Tibial nerve (tissue), 3 donors: ENCODE measurements at regions not wholly inside any gene's neighbourhood (a gene's known extent, or its start where the extent isn't known, plus 50 kb on each side); places are given as distances from the start of the nearest gene placed in this dataset.

ENCODE experiments used
- POLR2A ChIP-seq, 2 donors: fragments of 450-650 bp; IDR thresholded peaks; one replicate each; pipeline ENCODE4 v1.6.1; 2017; ENCODE audit warnings: antibody characterized with exemption in 2 of 2, mild to moderate bottlenecking in 2 of 2, moderate library complexity in 2 of 2
- TF ChIP-seq, protein P1 (sequence below), 5 experiments: fragments of 200-600 bp in 3 of 5; fragments of 450-650 bp in 2 of 5; sonication (generic) in 3 of 5; IDR thresholded peaks; one replicate each; pipeline ENCODE4 v1.5.1; 2016 to 2019; ENCODE audit warnings: antibody characterized with exemption in 5 of 5, mild to moderate bottlenecking in 3 of 5, moderate library complexity in 2 of 5

DNA sequence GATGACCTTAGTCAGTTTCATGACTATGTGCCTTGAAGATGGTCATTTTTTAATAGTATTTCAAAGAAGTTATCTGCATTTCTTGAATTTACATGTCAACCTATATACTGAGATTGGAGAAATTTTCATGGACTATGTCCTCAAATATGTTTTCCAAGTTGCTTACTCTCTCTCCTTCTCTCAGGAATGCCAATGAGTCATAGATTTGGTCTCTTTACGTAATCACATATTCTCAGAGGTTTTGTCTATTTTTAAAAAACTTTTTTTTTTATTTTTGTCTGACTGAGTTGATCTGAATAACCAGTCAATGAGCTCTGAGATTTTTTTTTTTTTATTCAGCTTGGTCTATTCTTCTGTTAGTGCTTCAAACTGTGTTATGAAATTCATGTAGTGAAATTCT lies 374.7 kb upstream of the GRIN3A start:
- TF ChIP-seq, protein P1, sequence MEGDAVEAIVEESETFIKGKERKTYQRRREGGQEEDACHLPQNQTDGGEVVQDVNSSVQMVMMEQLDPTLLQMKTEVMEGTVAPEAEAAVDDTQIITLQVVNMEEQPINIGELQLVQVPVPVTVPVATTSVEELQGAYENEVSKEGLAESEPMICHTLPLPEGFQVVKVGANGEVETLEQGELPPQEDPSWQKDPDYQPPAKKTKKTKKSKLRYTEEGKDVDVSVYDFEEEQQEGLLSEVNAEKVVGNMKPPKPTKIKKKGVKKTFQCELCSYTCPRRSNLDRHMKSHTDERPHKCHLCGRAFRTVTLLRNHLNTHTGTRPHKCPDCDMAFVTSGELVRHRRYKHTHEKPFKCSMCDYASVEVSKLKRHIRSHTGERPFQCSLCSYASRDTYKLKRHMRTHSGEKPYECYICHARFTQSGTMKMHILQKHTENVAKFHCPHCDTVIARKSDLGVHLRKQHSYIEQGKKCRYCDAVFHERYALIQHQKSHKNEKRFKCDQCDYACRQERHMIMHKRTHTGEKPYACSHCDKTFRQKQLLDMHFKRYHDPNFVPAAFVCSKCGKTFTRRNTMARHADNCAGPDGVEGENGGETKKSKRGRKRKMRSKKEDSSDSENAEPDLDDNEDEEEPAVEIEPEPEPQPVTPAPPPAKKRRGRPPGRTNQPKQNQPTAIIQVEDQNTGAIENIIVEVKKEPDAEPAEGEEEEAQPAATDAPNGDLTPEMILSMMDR (IDR thresholded peaks at IDR 0.05) = no peak
- TF ChIP-seq POLR2A (IDR thresholded peaks at IDR 0.05) = no peak
